Daoy (cell line): ENCODE measurements at regions not wholly inside any gene's neighbourhood (a gene's known extent, or its start where the extent isn't known, plus 50 kb on each side); places are given as distances from the start of the nearest gene placed in this dataset.
A peak's percentile ranks its signal among the peaks of the same experiment; 100 is the strongest.

Experiments
- DNase-seq: peaks from one replicate; pipeline ENCODE4 v3.0.0-alpha.2; 2015; ENCODE audit warnings: low read depth

DNA sequence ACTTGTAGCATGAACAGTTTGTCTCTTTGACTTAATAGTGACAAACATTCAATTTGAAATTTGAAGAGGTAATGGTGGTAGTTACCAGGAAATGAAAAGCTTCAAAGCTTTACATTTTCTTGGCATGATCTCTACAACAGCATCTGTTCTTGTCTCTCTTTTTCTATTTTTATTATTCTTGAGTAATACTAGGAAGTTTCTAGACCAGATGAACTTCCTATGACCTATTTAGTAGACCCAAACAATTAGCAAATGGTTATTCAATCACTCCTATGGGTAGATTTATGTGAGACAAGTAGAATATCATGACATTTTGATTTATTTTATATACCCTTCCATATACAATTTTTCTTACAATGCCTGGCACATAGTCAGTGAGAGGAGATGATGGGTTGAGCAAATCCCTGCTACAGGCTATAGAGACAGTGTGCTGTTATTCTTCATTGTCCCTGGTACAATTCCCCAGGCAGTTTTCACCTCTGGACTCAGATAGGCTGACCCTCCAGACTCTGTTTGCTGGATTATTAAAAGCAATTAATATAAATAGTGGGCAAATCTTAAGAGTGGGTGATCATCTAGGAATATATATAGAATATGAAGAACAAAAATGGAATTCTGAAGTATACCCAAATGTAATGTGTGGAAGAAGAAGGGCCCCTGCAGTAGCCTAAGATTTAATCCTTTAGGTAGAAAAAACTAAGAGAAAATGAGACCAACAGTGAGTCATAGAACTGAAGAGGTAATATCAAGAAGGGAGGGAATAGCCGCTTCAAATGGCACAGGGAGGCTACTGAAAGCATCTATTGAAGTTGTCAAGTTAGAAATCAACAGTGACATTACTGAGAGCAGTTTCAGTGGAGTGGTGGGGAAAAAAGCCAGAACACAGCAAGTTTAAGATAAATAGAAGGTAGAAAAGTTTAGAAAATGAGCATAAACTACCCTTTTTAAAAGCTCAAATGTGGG, 512.0 kb downstream of the FOXG1 start:
- no peak for DNase-seq

DNA sequence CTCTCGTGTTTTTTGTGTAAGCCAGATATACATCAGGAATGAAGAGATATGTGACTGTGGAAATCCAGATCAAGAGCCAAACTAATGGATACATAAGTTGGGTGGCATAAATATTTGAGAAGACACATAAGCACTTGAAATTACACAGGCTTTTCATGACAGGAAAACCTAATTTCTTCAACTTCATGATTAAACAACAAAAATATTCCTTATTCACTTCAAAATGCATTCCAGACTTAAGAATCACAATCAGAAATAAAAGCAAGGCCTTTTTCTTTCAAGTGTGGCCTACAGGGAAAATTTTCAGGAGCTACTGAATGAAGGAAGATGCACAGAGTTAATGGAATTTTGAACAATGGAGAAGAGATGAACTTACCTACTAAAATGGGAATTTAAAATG, 515.6 kb downstream of the FOXG1 start:
- no peak for DNase-seq

DNA sequence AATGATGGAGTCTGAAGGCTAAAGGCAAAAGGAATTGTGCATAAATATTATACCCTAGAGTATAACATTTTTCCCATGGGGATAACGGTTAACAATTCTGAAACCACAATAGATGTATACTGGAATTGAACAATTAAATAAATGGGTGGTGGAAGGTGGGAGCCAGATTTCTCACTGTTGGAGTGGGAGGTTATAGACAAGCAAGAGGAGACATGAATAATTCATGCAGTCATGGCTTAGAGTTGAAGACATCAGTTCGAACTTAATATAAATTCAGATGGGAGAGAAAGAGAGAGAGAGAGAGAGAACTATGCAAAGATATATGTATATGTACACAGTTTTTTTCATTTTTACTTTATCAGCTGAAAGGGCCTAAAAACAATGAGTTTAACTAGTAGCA, 523.9 kb downstream of the FOXG1 start:
- DNase-seq: no peak

DNA sequence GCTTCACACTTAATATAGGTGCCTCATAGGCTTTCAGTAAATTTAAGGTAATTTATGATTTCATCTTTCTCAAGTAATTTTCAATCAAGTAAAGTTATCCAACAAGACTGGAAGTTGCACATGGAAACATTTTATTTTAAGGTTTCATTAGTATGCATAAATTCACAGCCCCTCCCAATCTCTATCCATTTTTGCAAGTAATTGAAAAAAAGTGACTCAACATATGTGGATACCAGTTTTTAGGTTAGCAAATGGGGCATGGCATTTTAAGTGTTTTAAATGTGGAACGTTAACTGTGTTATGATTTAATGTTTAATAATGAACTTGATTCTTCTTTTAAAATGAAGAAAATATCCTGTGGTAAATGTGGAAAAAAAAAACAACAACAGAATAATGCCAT, 532.8 kb downstream of the FOXG1 start:
- no peak for DNase-seq

DNA sequence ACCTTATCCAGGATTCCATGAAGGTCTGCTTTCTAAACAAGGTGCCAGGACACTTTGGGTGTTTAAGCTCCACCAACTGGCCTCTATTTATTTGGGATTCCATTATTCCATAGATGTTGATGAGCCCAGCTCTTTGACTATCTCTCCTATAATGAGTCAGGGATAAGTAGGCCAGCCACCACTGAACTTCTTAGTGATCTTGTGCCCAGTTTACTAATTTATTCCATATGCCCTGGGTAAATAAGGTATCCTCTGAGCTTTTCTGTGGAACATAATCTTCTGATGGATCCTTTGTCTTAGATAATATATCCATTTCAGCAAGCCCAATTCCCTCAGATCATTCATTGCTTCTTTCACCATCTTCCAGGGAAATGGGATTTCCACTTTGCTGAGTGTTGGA, 535.0 kb downstream of the FOXG1 start:
- no peak for DNase-seq

DNA sequence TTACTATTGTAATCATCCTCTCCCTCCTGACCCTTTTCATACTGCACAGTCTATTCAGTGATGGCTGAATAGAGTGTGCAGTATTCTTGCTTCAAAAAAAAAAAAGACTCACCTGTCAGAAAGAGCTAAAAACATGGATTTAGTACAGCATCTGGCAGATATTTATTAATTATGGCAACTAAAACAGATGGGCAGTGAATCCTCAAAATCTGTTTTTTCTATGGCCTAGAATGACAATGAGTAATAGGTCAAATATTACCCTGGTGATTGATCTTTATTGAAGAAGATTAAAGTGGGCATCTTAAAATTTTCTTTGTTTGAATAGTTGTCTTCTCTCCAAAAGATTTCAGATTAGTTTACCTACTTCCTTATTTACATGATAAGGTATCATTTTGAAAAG, 543.6 kb downstream of the FOXG1 start:
- DNase-seq: no peak

DNA sequence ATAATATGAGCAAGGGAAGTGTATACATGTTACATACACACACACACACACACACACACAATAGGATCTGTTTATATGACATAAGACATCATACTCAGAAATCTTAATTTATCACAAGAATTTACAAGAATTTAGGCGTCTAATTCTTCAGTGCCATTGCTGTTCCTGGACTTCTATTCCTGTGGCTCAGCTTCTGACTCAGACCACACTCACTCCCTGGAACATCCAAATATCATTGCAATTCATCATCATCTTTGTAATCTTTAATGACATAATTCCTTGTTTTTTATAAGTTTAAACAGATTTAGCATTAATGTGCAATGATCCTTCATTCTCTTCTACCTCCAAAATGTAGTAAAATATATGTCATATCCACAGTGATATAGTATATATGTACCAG, 544.2 kb downstream of the FOXG1 start:
- peak; percentile 20 for DNase-seq

DNA sequence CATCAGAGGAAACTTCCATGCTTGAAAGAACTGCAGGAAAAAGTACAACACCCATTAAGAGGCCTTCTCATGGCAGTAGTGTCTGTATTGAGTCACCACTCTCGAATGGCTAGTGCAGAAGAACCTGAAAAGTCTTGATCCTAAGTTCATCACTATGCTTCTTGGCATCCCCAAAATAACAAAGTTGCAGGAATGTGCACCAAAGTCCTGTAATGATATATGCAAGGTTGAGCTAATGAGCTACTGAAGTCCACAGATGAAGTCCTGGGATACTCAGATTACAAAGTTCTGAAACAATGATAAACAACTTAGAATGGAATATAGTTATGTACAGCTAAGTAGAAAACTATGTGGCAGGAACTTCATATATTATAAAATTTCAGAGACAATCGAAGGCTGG, 545.4 kb downstream of the FOXG1 start:
- DNase-seq: no peak

DNA sequence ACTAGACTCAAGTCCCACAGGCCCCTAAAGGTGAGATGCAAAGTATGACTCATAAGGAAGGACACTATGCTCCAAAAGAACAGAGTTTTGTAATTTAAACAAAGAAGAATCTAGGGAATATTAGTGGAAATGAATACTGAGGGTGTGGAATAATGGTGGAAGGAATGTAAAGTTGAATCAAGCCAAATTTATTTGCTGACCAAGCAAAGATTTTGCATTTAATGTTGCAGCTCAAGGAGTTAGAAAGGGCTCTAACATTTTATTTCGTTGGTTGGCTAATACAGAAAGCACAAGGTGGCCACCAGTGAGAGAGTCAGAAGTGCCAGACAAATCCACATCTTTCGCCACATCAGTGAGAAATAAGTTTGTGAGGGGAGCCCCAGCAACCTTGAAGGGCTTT, 550.3 kb downstream of the FOXG1 start:
- no peak for DNase-seq

DNA sequence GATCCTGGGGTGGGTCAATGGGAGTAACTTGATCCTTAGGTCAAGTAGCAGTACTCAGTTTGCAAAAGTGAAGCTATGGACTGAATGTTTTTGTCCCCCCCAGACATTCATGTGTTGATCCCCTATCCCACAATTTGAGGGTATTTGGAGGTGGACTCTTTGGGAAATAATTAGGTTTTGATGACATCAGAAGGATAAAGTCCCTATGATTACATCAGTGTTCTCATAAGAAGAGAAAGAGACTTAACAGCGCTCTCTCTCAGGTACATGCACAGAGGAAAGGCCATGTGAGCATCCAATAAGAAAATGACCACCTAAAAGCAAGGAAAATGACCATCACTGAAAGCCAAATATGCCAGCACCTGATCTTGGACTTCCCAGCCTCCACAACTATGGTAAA, 550.8 kb downstream of the FOXG1 start:
- no peak for DNase-seq

DNA sequence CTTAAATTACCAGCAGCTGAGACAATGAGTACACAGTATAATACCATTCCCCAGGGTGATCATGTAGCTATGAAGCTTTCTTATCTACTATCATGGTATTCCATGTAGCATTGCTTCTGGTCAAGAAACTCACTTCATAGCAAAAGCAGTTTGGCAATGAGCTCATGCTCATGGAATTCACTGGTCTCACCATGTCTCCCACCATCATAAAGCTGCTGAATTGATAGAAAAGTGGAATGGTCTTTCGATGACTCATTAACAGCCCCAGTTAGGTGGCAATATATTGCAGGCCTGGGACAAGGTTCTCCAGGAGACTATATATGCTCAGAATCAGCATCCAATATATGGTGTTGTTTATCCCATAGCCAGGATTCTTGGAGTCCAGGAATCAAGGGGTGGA, 553.7 kb downstream of the FOXG1 start:
- DNase-seq: peak; percentile 54

DNA sequence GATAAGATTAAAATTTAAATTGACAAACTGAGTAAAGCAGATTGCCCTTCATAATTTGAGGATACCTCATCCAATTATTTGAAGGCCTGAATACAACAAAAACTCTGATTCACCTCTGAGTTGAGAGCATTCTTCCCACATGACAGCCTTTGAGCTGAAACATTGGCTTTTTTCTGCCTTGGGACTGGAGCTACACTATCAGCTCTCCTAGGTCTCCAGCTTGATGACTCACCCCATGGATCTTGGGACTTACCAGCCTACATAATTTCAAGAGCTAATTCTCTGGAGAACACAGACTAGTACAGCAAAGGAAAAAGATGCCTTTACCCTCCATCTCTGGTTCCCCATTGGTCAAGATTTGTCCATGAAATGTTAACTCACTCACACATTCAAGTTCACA, 555.1 kb downstream of the FOXG1 start:
- peak; percentile 54 for DNase-seq

DNA sequence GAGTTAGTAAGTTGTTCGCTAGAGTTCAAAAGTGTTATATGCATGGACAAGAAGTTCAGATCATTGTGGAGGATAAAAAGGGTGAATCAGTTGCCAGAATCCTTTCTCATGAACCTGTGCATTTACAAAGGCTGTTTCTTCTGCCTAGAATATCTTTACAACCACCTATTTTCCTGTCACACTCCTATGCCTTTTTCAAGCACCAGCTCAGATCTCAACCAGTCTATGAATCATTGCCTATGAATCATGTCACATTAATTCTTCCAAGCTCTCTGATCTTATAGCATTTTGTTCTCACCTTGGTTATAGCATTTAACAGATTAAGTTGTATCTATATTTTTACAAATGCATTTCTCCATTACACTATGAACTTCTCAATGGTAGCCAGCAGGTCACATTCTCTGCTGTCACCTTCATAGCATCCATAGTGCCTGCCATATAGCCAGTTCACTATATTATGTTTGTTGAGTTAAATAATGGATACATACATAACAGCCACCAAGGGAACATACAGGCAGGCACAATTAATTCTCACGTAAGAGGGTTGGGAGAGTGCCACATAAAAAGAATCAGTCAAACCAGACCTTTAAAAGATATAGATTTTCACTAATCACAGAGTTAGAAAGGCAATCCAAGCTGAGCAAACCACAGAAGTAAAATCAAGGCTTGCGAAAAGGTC, 573.0 kb downstream of the FOXG1 start:
- peak; percentile 7 for DNase-seq

DNA sequence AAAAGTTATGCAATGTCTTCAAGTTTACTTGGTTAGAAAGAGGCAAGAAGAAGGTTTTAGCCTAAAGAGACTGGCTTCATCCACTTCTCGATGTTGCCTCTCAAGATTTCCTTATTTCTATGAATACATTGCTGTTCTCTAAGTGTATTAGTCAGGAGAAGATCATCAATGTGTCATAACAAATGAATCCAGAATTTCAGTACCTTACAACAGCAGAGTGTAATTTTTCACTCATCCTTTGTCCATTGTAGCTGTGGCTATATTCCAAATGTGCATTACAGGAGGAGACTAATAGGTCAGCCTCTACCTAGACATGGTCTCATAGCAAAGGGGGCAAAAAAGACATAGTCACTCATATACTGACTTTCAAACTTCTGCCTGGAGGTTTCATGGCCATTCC, 579.1 kb downstream of the PRKD1 start:
- no peak for DNase-seq

DNA sequence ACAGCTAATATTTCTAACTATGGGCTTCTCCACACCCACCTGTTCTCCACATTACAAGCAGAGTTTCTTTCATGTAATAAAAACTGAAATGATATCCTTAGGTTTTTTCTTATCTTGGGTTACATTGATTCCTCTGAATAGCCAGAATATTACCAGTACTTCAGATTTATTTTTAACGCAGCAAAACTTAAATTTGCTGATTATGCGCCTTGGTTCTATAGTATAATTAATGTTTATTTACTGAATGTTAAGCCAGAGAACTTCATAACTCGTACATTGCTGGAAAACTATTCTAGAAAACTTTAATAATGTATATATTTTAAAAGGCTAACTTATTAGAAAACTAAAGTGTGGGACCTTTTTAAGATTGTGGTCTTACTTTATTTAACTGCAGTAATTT, 577.2 kb downstream of the PRKD1 start:
- DNase-seq: no peak

DNA sequence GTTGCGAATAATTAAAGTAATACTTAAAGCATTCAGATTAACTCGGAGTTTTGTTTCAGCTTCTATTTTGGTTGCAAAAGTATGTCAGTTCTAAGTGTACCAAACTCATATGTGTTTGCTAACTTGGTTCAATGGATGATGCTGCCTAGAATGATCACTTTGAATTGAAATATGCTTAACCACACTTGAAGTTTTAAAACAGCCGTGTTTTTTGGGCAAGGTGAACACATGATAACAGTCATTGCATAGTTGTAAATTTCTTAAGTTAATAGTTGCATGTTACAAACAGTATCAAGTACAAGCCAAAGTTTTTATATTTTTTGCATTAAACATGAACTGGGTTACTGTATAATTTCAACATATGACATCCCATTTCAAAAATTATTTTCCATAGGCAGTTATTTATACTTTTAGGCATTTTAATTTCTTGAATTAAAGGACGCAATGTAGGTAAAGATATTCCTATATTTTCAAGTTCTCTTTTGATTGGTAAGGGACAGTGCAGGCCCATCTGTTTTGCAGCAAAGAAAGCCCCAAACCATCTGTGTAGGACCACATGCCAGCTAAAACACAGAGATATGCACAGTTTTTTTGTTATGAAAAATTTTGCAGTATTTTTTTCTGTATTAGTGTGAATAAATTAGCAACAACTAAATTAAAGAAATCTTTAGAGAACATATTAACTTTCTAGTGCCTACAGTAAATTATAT, 575.5 kb downstream of the PRKD1 start:
- DNase-seq: no peak

DNA sequence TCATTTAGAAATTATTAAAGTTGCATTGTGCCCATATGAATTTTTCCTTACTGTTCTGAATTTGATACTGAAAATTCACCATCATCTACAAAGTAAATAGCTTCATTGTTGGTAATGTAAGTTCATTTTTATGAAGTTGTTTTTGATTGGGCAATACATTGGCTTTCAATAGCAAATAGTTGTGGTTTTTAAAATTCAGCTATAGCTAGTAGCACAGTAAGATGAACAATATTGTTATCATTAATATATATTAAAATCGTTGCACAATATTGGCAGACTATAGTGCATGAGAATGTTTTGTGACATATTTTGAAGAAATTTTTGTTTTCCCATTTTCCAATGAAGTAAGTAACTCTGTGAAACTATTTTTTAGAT, 575.0 kb downstream of the PRKD1 start:
- DNase-seq: no peak

DNA sequence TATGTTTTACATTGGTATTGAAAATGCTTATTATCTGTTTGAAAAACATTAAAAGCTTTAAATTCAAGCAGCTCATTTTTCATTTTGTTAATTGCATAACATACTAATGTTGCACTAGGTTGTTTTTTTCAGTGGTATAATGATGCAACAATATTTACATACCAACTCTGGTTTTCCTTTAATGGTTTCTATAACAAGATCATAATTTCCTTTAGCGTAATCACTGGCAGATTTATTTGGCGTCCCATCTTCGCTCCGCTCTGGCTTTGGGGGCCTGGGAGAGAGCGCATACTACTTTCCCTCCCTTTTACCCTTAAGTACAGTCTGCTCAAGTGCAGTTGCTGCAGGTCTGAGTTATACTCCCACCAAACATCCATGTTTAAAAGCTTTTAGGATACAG, 574.1 kb downstream of the PRKD1 start:
- no peak for DNase-seq

DNA sequence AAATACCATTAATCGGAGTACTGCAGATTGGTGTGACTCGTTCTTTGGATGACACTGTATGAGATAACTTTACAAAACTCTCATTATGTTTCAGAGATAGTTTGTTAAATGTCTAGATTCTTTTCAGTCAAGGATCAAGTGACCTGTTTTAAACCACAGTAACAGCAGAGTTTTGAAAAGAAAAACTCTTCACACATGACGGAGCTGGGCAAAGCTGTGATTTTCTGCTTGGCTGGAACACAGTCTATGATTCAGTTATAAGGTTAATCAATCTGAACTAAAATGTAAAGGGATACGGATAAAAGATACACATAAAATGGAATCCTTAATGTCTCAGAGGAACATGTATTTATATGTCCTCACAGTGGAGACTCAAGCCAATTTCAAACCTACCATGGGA, 573.2 kb downstream of the PRKD1 start:
- no peak for DNase-seq

DNA sequence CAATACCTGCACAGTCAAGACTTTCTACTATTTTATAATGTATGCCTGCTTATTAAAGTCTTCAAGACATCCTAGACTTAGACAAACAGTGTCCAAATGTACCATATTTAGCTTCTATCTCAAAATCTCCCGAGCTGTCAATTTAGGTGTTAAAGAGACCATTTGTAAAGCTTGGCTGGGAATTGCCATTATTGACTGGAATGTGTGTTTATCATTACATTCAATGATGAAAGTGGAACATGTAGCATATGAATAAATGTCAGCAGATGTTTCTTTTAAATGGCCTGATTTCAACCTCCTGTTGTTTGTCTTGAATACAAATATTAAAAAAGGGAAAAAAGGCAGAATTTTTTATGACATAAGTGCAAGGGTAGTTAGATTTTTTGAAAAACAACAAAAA, 572.3 kb downstream of the PRKD1 start:
- DNase-seq: no peak

DNA sequence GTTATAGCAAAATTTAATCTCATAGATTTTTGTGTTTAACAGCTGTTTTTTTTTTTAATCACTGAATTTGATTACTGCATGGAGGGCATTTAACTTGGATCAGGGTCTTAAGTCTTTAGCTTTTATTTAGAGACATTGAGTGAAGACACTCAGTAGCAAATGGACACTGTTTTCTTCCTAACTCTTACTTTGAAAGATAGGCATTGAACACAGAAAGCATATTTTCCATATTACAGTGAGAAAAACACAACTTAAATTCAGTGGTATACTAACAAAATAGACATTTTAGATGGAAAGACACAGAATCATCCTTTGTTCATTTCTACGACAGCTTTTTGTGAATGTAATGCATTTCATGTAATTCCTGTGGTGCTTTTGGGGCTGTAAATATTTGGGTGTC, 571.8 kb downstream of the PRKD1 start:
- no peak for DNase-seq

DNA sequence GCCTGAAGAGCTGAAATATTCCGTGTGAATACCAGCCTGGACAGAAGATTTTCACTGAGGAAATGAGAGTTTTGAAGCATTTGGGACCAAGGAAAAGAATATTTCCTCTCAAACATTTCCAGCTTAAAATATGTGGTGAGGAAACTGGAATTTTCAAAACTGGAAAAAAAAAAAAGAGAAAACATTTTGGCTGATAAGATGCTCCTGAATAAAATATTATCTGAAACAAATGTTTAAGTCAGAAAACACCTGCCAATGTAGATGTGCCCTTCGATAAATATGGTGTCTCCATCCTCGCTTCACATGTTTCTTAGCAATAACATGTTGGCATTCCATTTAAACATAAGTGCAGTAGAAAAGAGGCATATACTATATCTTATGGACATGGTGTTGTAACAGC, 567.0 kb downstream of the PRKD1 start:
- no peak for DNase-seq

DNA sequence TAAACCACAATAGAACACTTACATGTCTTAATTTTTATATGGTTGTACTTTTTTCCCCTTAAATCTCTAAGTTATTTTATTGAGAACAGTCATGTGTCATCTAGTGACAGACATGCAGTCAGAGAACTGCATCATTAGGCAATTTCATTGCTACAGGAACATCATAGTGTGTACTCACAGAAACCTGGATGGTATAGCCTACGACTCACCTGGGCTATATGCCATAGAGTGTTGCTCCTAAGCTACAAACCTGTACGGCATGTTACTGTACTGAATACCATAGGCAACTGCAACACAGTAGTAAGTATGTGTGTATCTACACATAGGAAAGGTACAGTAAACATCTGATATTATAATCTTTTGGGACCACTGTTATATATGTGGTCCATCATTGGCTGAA, 557.6 kb downstream of the PRKD1 start:
- no peak for DNase-seq
